A549 (cell line): ENCODE measurements at regions not wholly inside any gene's neighbourhood (a gene's known extent, or its start where the extent isn't known, plus 50 kb on each side); places are given as distances from the start of the nearest gene placed in this dataset.

Source experiments
- ATAC-seq, 2 experiments: fragments of 200-7000 bp in 1 of 2; fragments of >200 bp in 1 of 2; cut with Nextera tagmentation in 1 of 2; cut with Tn5 transposase in 1 of 2; 3 replicates each; pipeline versions ENCODE4 v1.8.0 to v1.9.1; 2018 to 2020; ENCODE audit warnings: mild to moderate bottlenecking in 1 of 2, moderate library complexity in 1 of 2
- CTCF ChIA-PET: fragments of 300-600 bp; sonication (Branson Sonifier 250); formaldehyde crosslinking; extraction: SDS; loops from one replicate; lab custom pipeline; 2021; ENCODE audit warnings: antibody characterized with exemption, inconsistent platforms; lab: Yijun Ruan, JAX
- POLR2A ChIA-PET: fragments of 350-600 bp; formaldehyde crosslinking; extraction: SDS; loops from one replicate; lab custom pipeline; 2021; ENCODE audit warnings: antibody characterized with exemption, inconsistent platforms; lab: Yijun Ruan, JAX
- DNase-seq, 2 experiments: peaks; one replicate each; pipeline versions ENCODE4 v3.0.0 to v3.0.0-alpha.2; 2011 to 2016; ENCODE audit warnings: low read depth in 1 of 2, low spot score in 1 of 2
- FAIRE-seq: peaks from 2 replicates; lab custom pipeline; 2011; peaks lifted over from hg19 to GRCh38; lab: Jason Lieb, UNC
- H3K27ac ChIP-seq, 2 experiments: fragments of >200 bp; sonication (Bioruptor Twin); formaldehyde crosslinking; 3 replicates each; pipeline ENCODE4 v1.5.1; 2016 to 2017
- H3K4me1 ChIP-seq: fragments of >200 bp; sonication (Bioruptor Twin); formaldehyde crosslinking; 3 replicates; pipeline ENCODE4 v1.6.1; 2016
- H3K4me2 ChIP-seq: fragments of >200 bp; sonication (Bioruptor Twin); formaldehyde crosslinking; 3 replicates; pipeline ENCODE4 v1.6.1; 2016
- H3K4me3 ChIP-seq: fragments of >200 bp; sonication (Bioruptor Twin); formaldehyde crosslinking; 3 replicates; pipeline ENCODE4 v1.5.1; 2016
- H3K9me3 ChIP-seq: fragments of >200 bp; sonication (Bioruptor Twin); formaldehyde crosslinking; 3 replicates; pipeline ENCODE4 v1.6.1; 2016
- BHLHE40 ChIP-seq: IDR thresholded peaks from 2 replicates; pipeline ENCODE4 v1.6.1; 2012; ENCODE audit warnings: low read depth, low read length, inconsistent platforms
- CEBPB ChIP-seq, 2 experiments: fragments of >200 bp in 1 of 2; sonication (Bioruptor Twin) in 1 of 2; formaldehyde crosslinking in 1 of 2; IDR thresholded peaks; 2 replicates each; pipeline ENCODE4 v1.6.1; 2012 to 2016
- EP300 ChIP-seq, 2 experiments: fragments of >200 bp; sonication (Bioruptor Twin); formaldehyde crosslinking; IDR thresholded peaks; 2 replicates in 1 of 2; 3 replicates in 1 of 2; pipeline ENCODE4 v1.6.1; 2016 to 2017
- HDAC2 ChIP-seq: fragments of 200-600 bp; sonication (generic); IDR thresholded peaks from 2 replicates; pipeline ENCODE4 v1.6.1; 2016
- HOXA7 ChIP-seq: fragments of 250-450 bp; sonication (Bioruptor Pico); IDR thresholded peaks from 2 replicates; pipeline ENCODE4 v1.5.0; 2020; ENCODE audit warnings: mild to moderate bottlenecking, moderate library complexity
- RFX5 ChIP-seq: fragments of 450-650 bp; IDR thresholded peaks from 2 replicates; pipeline ENCODE4 v1.7.1; 2014; ENCODE audit warnings: antibody characterized with exemption, mild to moderate bottlenecking, moderate library complexity
- ZC3H11A ChIP-seq: fragments of 450-650 bp; IDR thresholded peaks from 2 replicates; pipeline ENCODE4 v1.6.1; 2014; ENCODE audit warnings: antibody characterized with exemption, mild to moderate bottlenecking
- WGBS: methylation state at CpG from one replicate; pipeline ENCODE4 v1.1.6; 2017; ENCODE audit errors: missing lambda C conversion rate; 5-methylcytosine and 5-hydroxymethylcytosine counted together
- TF ChIP-seq, protein P1 (sequence below): fragments of >200 bp; sonication (Bioruptor Twin); formaldehyde crosslinking; IDR thresholded peaks from 3 replicates; pipeline ENCODE4 v1.5.1; 2016
- TF ChIP-seq, protein P2 (sequence below): fragments of 200-600 bp; sonication (generic); IDR thresholded peaks from 2 replicates; pipeline ENCODE4 v1.6.1; 2016; ENCODE audit warnings: antibody characterized with exemption, mild to moderate bottlenecking, moderate library complexity

DNA sequence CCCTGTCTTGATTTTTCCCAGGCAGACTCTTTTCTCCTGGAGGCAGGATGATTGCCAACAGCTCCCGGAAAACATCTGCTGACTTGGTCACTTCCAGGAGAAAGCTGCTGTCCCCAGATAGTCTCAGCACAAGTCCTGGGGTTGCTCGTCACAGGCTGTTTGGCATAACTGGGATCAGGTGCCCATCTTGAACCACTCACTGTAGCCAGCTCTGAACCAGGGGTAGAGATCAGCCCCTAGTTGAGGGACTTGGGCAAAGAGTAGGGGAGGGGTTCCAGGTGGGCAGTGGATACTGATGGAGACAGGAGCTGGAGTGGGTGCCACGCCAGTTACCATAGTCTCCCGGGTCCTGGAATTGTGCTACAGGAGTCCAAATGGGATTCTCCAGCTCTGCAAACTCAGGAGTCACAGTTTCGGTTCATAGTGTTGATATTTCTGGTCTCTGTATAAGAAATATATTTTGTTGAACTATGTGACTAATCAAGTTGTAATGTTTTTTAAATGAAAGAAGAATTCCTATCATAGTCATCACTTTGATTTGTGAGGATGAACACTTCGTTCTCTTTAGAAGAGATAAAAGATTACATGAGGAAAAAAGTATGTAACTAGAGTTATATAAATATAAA lies 1154.5 kb downstream of the AACS start:
- ChIA-PET CTCF (no interaction called here), POLR2A (no interaction called here)
- no peaks in the 10 kb centered on the region for H3K9me3 ChIP-seq
- 4% methylated on average over 6 of the region's 6 CpGs for WGBS
- H3K4me2 ChIP-seq, result no peak overlapping the region
- ATAC-seq, result no peak
- FAIRE-seq, result no peak
- TF ChIP-seq BHLHE40 (no peak), RFX5 (no peak), HOXA7 (no peak), HDAC2 (no peak), EP300 (IDR thresholded peaks at IDR 0.05) (no peak)
- TF ChIP-seq, protein P1, sequence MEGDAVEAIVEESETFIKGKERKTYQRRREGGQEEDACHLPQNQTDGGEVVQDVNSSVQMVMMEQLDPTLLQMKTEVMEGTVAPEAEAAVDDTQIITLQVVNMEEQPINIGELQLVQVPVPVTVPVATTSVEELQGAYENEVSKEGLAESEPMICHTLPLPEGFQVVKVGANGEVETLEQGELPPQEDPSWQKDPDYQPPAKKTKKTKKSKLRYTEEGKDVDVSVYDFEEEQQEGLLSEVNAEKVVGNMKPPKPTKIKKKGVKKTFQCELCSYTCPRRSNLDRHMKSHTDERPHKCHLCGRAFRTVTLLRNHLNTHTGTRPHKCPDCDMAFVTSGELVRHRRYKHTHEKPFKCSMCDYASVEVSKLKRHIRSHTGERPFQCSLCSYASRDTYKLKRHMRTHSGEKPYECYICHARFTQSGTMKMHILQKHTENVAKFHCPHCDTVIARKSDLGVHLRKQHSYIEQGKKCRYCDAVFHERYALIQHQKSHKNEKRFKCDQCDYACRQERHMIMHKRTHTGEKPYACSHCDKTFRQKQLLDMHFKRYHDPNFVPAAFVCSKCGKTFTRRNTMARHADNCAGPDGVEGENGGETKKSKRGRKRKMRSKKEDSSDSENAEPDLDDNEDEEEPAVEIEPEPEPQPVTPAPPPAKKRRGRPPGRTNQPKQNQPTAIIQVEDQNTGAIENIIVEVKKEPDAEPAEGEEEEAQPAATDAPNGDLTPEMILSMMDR, result no peak
- TF ChIP-seq, protein P2, sequence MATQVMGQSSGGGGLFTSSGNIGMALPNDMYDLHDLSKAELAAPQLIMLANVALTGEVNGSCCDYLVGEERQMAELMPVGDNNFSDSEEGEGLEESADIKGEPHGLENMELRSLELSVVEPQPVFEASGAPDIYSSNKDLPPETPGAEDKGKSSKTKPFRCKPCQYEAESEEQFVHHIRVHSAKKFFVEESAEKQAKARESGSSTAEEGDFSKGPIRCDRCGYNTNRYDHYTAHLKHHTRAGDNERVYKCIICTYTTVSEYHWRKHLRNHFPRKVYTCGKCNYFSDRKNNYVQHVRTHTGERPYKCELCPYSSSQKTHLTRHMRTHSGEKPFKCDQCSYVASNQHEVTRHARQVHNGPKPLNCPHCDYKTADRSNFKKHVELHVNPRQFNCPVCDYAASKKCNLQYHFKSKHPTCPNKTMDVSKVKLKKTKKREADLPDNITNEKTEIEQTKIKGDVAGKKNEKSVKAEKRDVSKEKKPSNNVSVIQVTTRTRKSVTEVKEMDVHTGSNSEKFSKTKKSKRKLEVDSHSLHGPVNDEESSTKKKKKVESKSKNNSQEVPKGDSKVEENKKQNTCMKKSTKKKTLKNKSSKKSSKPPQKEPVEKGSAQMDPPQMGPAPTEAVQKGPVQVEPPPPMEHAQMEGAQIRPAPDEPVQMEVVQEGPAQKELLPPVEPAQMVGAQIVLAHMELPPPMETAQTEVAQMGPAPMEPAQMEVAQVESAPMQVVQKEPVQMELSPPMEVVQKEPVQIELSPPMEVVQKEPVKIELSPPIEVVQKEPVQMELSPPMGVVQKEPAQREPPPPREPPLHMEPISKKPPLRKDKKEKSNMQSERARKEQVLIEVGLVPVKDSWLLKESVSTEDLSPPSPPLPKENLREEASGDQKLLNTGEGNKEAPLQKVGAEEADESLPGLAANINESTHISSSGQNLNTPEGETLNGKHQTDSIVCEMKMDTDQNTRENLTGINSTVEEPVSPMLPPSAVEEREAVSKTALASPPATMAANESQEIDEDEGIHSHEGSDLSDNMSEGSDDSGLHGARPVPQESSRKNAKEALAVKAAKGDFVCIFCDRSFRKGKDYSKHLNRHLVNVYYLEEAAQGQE, result no peak
- H3K4me3 ChIP-seq, result no peak overlapping the region
- no peak for DNase-seq
- H3K4me1 ChIP-seq, result no peaks in the 10 kb centered on the region
- no peak overlapping the region for H3K27ac ChIP-seq

DNA sequence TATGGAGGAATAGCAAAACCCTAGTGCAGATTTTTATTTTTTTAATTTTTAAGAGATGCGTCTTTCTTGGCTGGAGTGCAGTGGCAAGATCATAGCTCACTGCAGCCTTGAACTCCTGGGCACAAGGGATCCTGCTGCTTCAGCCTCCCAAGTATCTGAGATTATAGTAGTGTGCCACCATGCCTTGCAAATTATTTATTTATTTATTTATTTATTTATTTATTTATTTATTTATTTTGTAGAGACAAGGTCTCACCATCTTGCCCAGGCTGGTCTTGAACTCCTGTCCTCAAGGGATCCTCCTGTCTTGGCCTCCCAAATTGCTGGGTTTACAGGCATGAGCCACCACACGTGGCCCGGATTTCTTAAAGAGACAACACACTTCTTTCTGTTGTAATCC lies 1158.8 kb downstream of the AACS start:
- no peak for DNase-seq
- Histone ChIP-seq H3K27ac (no peak overlapping the region), H3K4me2 (no peak overlapping the region), H3K9me3 (0 out of 3 replicates have a peak, but pooled peaks cover 4% of the 10 kb centered on the region), H3K4me1 (no peaks in the 10 kb centered on the region), H3K4me3 (no peak overlapping the region)
- TF ChIP-seq ZC3H11A (peak; percentile 51), CEBPB (IDR thresholded peaks at IDR 0.05) (no peak)
- CTCF ChIA-PET, result no interaction called here
- WGBS, result 23% methylated on average over 3 of the region's 3 CpGs
- no peak for FAIRE-seq
- no peak for ATAC-seq
- POLR2A ChIA-PET, result no interaction called here

DNA sequence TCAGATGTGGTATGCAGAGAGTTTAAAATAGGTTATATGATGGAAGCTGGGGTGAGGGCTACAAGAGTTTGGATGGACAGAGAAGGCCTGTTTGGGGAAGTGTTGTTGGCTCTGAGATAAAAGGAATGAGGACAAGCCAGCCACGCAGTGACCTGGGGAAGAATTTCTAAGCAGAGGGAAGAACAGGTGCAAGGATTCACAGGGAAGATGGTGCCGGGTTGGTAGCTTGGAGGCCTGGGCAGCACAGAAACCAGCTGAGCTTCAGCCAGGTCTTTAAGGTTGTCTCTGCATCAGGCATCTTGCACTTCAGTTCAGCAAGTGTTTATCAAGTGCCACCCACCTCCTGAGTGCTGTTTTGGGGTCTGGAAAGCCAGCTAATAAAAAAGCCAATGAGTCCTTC lies 1163.7 kb downstream of the AACS start:
- FAIRE-seq, result no peak
- H3K4me2 ChIP-seq, result no peak overlapping the region
- H3K4me1 ChIP-seq, result no peaks in the 10 kb centered on the region
- H3K27ac ChIP-seq, result no peak overlapping the region
- CTCF ChIA-PET, result no interaction called here
- 4% methylated on average over 2 of the region's 2 CpGs for WGBS
- no peak overlapping the region for H3K4me3 ChIP-seq
- TF ChIP-seq, protein P2, result no peak
- TF ChIP-seq, protein P1, result no peak
- H3K9me3 ChIP-seq, result 0 out of 3 replicates have a peak, but pooled peaks cover 4% of the 10 kb centered on the region
- DNase-seq, result no peak
- ATAC-seq, result no peak
- POLR2A ChIA-PET, result no interaction called here
